GM18873 (cell line): ENCODE measurements at regions not wholly inside any gene's neighbourhood (a gene's known extent, or its start where the extent isn't known, plus 50 kb on each side); places are given as distances from the start of the nearest gene placed in this dataset.

Experiments used
- ATAC-seq: cut with Tn5 transposase; IDR thresholded peaks from one replicate; pipeline ENCODE4 v1.9.1; 2021; ENCODE audit warnings: mild to moderate bottlenecking, moderate library complexity, moderate number of reproducible peaks; ENCODE audit not compliant: unreplicated experiment, low FRiP score

GRCh38 chr11:100632941-100633452 is 54.1 kb upstream of the ARHGAP42 start:
- no peak for ATAC-seq

GRCh38 chr11:100635194-100635593 is 51.9 kb upstream of the ARHGAP42 start:
- no peak for ATAC-seq

GRCh38 chr11:100636536-100636935 is 50.6 kb upstream of the ARHGAP42 start:
- no peak for ATAC-seq
